H1 (cell line): ENCODE measurements at regions not wholly inside any gene's neighbourhood (a gene's known extent, or its start where the extent isn't known, plus 50 kb on each side); places are given as distances from the start of the nearest gene placed in this dataset.
"Not testable (repeated sequence)": the region's sequence is repeated elsewhere in the genome, so short reads cannot be mapped to it uniquely, and the experiment has no call there.

Experiments used
- EP300 ChIP-seq, 2 experiments: IDR thresholded peaks; 1 replicate in 1 of 2; 2 replicates in 1 of 2; pipeline ENCODE4 v1.6.1; 2011 to 2012; ENCODE audit warnings: low read depth in 2 of 2, low read length in 2 of 2, mild to moderate bottlenecking in 2 of 2, borderline replicate concordance in 1 of 2, inconsistent platforms in 1 of 2, moderate library complexity in 1 of 2
- EZH2 ChIP-seq: fragments of 200-600 bp; sonication (generic); IDR thresholded peaks from 2 replicates; pipeline ENCODE4 v1.7.1; 2012; ENCODE audit warnings: low read depth, mild to moderate bottlenecking, moderate library complexity, low read length, inconsistent platforms; ENCODE audit not compliant: severe bottlenecking
- FOSL1 ChIP-seq: IDR thresholded peaks from 2 replicates; pipeline ENCODE4 v1.6.1; 2011; ENCODE audit warnings: mild to moderate bottlenecking, low read depth, low read length, moderate library complexity; ENCODE audit not compliant: insufficient read depth
- RAD21 ChIP-seq, 2 experiments: IDR thresholded peaks in 1 of 2; conservative IDR thresholded peaks in 1 of 2; 2 replicates each; pipeline ENCODE4 v1.6.1; 2011; ENCODE audit warnings: low read depth in 2 of 2, low read length in 2 of 2, improper control_type of control experiment in 1 of 2, inconsistent platforms in 1 of 2, mild to moderate bottlenecking in 1 of 2, moderate library complexity in 1 of 2
- RFX5 ChIP-seq: IDR thresholded peaks from 2 replicates; pipeline ENCODE4 v1.6.1; 2011; ENCODE audit warnings: low read depth, low read length, improper control_type of control experiment, borderline replicate concordance
- ZNF274 ChIP-seq: IDR thresholded peaks from 2 replicates; pipeline ENCODE4 v1.7.0; 2012; ENCODE audit warnings: low read length, borderline replicate concordance; ENCODE audit errors: extremely low read depth
- TF ChIP-seq, protein P1 (sequence below), 3 experiments: IDR thresholded peaks; 1 replicate in 2 of 3; 2 replicates in 1 of 3; pipeline versions ENCODE4 v1.5.1 to v1.6.1; 2011; ENCODE audit warnings: low read length in 3 of 3, mild to moderate bottlenecking in 3 of 3, inconsistent platforms in 2 of 3, low read depth in 1 of 3, moderate library complexity in 1 of 3; ENCODE audit not compliant: insufficient read depth in 1 of 3; ENCODE audit errors: control extremely low read depth in 1 of 3

DNA sequence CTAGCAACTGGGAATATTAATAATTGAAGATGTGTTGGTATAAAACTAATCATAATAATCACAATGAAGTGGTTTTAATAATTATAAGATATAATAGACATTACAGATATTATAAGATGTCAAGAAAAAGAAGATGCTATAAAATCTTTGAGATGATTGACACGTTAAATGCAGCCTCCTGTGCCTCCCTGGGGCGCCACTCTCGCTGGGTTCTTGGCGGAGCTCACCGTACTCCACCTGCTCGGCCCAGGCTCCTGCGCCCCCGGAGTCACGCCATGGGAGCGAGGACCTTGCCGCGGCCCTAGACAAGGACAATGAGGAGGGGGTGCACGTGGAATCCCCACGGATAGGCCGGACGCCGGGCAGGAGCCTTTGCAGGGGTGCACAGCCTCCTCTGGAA, 942.1 kb upstream of the TPTE start:
- not testable (repeated sequence) for TF ChIP-seq EZH2; RAD21 (IDR thresholded peaks at IDR 0.05 in 1 of 2, conservative IDR thresholded peaks at IDR 0.05 in 1 of 2; ENCODE audit: low read depth in 2 of 2, low read length in 2 of 2); EP300 (IDR thresholded peaks at IDR 0.05; ENCODE audit: borderline replicate concordance in 1 of 2, low read depth in 2 of 2, low read length in 2 of 2); FOSL1; RFX5; ZNF274
- TF ChIP-seq, protein P1, sequence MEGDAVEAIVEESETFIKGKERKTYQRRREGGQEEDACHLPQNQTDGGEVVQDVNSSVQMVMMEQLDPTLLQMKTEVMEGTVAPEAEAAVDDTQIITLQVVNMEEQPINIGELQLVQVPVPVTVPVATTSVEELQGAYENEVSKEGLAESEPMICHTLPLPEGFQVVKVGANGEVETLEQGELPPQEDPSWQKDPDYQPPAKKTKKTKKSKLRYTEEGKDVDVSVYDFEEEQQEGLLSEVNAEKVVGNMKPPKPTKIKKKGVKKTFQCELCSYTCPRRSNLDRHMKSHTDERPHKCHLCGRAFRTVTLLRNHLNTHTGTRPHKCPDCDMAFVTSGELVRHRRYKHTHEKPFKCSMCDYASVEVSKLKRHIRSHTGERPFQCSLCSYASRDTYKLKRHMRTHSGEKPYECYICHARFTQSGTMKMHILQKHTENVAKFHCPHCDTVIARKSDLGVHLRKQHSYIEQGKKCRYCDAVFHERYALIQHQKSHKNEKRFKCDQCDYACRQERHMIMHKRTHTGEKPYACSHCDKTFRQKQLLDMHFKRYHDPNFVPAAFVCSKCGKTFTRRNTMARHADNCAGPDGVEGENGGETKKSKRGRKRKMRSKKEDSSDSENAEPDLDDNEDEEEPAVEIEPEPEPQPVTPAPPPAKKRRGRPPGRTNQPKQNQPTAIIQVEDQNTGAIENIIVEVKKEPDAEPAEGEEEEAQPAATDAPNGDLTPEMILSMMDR (IDR thresholded peaks at IDR 0.05; ENCODE audit: control extremely low read depth in 1 of 3, insufficient read depth in 1 of 3, low read depth in 1 of 3, low read length in 3 of 3), result not testable (repeated sequence)
